ENCODE measurements at regions not wholly inside any gene's neighbourhood (a gene's known extent, or its start where the extent isn't known, plus 50 kb on each side); places are given as distances from the start of the nearest gene placed in this dataset.
A peak's percentile ranks its signal among the peaks of the same experiment; 100 is the strongest.

DNA sequence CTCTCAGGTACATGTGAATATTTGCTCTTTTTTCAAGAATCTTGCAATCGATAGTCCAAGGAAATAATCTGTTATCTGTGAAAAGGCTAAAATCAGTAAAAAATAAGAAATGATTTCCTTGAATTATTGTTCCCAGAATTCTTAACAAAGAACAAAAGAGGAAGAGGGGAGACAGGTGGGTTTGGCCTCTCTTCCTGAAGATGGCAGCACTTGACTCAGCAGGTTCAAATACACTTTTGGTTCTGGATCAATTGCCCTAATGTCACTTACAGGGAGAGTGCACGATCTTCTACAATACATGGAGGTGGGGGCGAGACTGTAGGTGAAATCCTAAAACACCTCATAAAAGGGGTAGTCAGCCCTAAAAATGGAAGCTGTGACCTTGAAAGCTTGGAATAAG lies 358.7 kb downstream of the IRS2 start:
- no peaks in the 10 kb centered on the region for H3K36me3 Mint-ChIP-seq
- Histone ChIP-seq H3K27me3 (ENCODE audit: insufficient read depth, low read length, poor library complexity, severe bottlenecking) (no peaks in the 10 kb centered on the region), H3K4me3 (ENCODE audit: low read length) (no peak overlapping the region), H3K9me3 (ENCODE audit: low read length) (no peaks in the 10 kb centered on the region), H3K27ac (ENCODE audit: low read depth, low read length) (no peak overlapping the region), H3K4me1 (ENCODE audit: insufficient read depth, low read length) (no peaks in the 10 kb centered on the region), H3K36me3 (ENCODE audit: insufficient read depth, low read length) (no peaks in the 10 kb centered on the region)
- H3K27me3 Mint-ChIP-seq, result peaks cover 0 to 5% of the 10 kb centered on the region in 2 donors
- DNase-seq, result no peak
- H3K27ac Mint-ChIP-seq, result no peak overlapping the region
- H3K9me3 Mint-ChIP-seq, result peaks cover 0 to 5% (median 2%) of the 10 kb centered on the region in 5 donors
- H3K4me3 Mint-ChIP-seq, result no peak overlapping the region
- ChIA-PET POLR2A (no interaction called here), CTCF (no interaction called here)
- H3K4me1 Mint-ChIP-seq, result no peaks in the 10 kb centered on the region

DNA sequence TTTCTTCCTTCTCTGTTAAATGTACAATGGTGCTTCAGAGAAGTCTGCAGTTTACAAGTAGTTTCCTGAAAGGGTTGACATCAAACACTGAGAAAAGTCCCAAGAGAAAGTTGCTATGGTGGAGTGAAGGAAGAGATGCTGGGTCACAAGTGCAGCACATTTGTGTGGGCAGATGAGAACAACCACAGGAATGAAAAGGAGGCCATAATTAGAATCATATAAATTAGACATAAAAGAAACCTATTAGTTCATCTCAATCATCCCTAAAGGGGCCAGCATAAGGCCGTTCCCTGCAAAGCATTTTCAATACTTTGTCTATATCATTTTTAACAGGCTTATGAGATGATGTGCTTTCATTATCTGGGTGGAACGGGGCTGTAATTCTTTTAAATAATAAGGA lies 359.2 kb downstream of the IRS2 start:
- H3K4me3 ChIP-seq (ENCODE audit: low read length), result no peak overlapping the region
- Mint-ChIP-seq H3K36me3 (no peaks in the 10 kb centered on the region), H3K4me3 (no peak overlapping the region), H3K4me1 (no peaks in the 10 kb centered on the region), H3K27me3 (peaks cover 0 to 5% of the 10 kb centered on the region in 2 donors), H3K9me3 (peaks cover 0 to 5% (median 2%) of the 10 kb centered on the region in 5 donors), H3K27ac (no peak overlapping the region)
- no peaks in the 10 kb centered on the region for H3K4me1 ChIP-seq (ENCODE audit: insufficient read depth, low read length)
- ChIA-PET POLR2A (no interaction called here), CTCF (no interaction called here)
- H3K36me3 ChIP-seq (ENCODE audit: insufficient read depth, low read length), result no peaks in the 10 kb centered on the region
- H3K27me3 ChIP-seq (ENCODE audit: insufficient read depth, low read length, poor library complexity, severe bottlenecking), result no peaks in the 10 kb centered on the region
- H3K9me3 ChIP-seq (ENCODE audit: low read length), result no peaks in the 10 kb centered on the region
- DNase-seq, result no peak
- H3K27ac ChIP-seq (ENCODE audit: low read depth, low read length), result no peak overlapping the region

DNA sequence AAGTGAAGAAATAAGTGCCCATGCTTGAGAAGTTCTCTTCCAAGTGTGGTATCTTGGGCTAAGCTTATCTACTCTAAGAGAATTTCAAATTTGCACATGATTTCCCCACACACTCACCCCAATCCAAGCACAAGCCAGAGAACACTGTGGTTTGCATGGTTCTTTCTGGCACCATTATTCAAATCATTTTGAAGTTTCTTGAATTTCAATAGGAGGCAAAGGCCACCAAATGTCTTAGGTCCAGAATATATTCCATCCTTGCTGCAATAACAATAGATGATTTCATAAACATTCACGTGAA lies 359.7 kb downstream of the IRS2 start:
- Histone ChIP-seq H3K9me3 (ENCODE audit: low read length) (no peaks in the 10 kb centered on the region), H3K27ac (ENCODE audit: low read depth, low read length) (no peak overlapping the region)
- H3K9me3 Mint-ChIP-seq, result peaks cover 0 to 4% (median 2%) of the 10 kb centered on the region in 5 donors

DNA sequence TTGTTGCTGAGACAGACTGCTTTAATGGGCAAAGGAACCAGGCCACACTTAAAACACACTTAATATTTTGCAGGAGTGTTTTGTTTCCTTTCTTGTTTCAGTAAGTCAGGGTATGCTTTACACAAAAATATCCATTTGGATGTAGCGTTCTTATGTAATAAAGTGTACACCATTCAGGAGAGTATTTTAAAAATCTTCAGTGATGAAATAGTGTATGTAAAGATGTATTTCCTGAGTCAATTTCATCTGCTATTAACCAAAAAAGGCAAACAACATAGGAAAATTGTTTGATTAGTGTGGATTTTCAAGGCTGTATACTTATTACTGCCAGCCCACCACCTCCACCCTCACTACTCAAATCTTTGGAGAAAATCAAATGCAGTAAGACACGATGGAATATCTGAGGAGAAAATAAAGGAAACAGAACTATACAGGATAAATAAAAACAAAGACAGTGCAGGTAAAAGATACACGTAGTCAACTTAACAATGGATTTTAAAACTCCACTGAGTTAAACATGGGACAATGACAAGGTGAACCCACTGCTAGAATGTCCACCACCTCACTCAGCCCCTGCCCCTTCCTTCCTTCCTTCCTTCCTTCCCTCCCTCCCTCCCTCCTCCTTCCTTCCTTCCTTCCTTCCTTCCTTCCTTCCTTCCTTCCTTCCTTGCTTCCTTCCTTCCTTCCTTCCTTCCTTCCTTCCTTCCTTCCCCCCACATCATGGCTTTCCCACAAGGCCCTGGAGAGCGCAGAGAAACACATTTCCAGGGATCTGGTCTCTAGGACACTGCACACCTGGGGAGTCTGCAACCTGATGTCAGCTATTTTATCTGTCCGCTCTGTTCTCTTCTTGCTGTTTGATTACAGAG lies 360.3 kb downstream of the IRS2 start:
- DNase-seq, result no peak
- H3K27me3 ChIP-seq (ENCODE audit: insufficient read depth, low read length, poor library complexity, severe bottlenecking), result no peaks in the 10 kb centered on the region
- Mint-ChIP-seq H3K9me3 (peaks cover 0 to 4% (median 2%) of the 10 kb centered on the region in 5 donors), H3K27me3 (peaks cover 0 to 5% of the 10 kb centered on the region in 2 donors), H3K36me3 (no peaks in the 10 kb centered on the region), H3K4me3 (no peak overlapping the region), H3K4me1 (no peaks in the 10 kb centered on the region), H3K27ac (no peak overlapping the region)
- no peak overlapping the region for H3K4me3 ChIP-seq (ENCODE audit: low read length)
- H3K36me3 ChIP-seq (ENCODE audit: insufficient read depth, low read length), result no peaks in the 10 kb centered on the region
- POLR2A ChIA-PET, result no interaction called here
- H3K27ac ChIP-seq (ENCODE audit: low read depth, low read length), result no peak overlapping the region
- CTCF ChIA-PET, result no interaction called here
- H3K9me3 ChIP-seq (ENCODE audit: low read length), result no peaks in the 10 kb centered on the region
- no peaks in the 10 kb centered on the region for H3K4me1 ChIP-seq (ENCODE audit: insufficient read depth, low read length)

More for the DNA sequence above, 359.7 kb downstream of the IRS2 start:
- peaks cover 0 to 5% of the 10 kb centered on the region in 2 donors for H3K27me3 Mint-ChIP-seq
- no peak overlapping the region for H3K4me3 Mint-ChIP-seq
- H3K27ac Mint-ChIP-seq, result peak overlapping the region in 1 of 8 donors; percentile 13
- Histone ChIP-seq H3K27me3 (ENCODE audit: insufficient read depth, low read length, poor library complexity, severe bottlenecking) (no peaks in the 10 kb centered on the region), H3K4me3 (ENCODE audit: low read length) (no peak overlapping the region), H3K4me1 (ENCODE audit: insufficient read depth, low read length) (no peaks in the 10 kb centered on the region), H3K36me3 (ENCODE audit: insufficient read depth, low read length) (no peaks in the 10 kb centered on the region)
- no peaks in the 10 kb centered on the region for H3K4me1 Mint-ChIP-seq
- H3K36me3 Mint-ChIP-seq, result no peaks in the 10 kb centered on the region
- ChIA-PET CTCF (no interaction called here), POLR2A (no interaction called here)
- DNase-seq, result no peak

DNA sequence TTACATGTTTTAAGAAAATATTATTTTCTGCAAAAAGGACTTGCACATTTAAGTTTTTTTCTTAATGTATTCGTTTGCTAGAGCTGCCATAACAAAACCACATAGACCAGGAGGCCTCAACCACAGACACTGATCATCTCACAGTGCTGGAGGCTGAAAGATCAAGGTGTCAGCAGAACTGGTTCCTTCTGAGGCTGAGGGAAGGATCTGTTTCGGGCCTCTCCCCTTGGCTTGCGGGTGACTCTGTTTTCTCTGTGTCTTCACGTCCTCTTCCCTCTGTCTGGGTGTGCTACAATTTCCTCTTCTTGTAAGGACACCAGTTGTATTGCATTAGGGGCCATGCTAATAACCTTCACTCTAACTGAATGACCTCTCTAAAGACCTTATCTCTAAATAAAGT lies 364.2 kb downstream of the IRS2 start:
- Histone ChIP-seq H3K4me1 (ENCODE audit: insufficient read depth, low read length) (no peaks in the 10 kb centered on the region), H3K4me3 (ENCODE audit: low read length) (no peak overlapping the region), H3K36me3 (ENCODE audit: insufficient read depth, low read length) (no peaks in the 10 kb centered on the region), H3K27ac (ENCODE audit: low read depth, low read length) (no peak overlapping the region), H3K9me3 (ENCODE audit: low read length) (no peaks in the 10 kb centered on the region), H3K27me3 (ENCODE audit: insufficient read depth, low read length, poor library complexity, severe bottlenecking) (no peaks in the 10 kb centered on the region)
- ChIA-PET CTCF (no interaction called here), POLR2A (no interaction called here)
- Mint-ChIP-seq H3K9me3 (peaks cover 0 to 4% (median 0%) of the 10 kb centered on the region in 5 donors), H3K4me3 (no peak overlapping the region), H3K36me3 (no peaks in the 10 kb centered on the region), H3K4me1 (no peaks in the 10 kb centered on the region), H3K27ac (no peak overlapping the region), H3K27me3 (peaks cover 0 to 3% of the 10 kb centered on the region in 2 donors)
- DNase-seq, result no peak

DNA sequence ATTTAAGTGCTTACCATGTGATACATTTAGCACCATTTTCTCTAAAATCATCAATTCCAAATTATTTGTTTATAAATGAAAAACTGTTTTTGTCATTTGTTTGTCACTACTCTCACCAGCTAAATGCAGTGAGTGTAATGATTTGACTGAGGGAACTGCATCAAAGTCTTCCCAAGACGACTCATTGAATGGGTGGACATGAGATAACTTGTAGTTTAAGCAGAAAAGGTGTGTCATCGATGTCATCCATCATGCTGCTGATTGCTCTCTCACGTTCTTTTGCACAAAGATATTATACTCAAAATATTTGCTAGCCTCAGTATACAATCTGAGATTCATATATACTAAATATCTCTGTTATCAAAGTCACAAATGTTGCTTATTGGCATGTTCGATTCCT lies 366.5 kb downstream of the IRS2 start:
- Histone ChIP-seq H3K4me3 (ENCODE audit: low read length) (no peak overlapping the region), H3K27ac (ENCODE audit: low read depth, low read length) (no peak overlapping the region), H3K4me1 (ENCODE audit: insufficient read depth, low read length) (no peaks in the 10 kb centered on the region), H3K27me3 (ENCODE audit: insufficient read depth, low read length, poor library complexity, severe bottlenecking) (no peaks in the 10 kb centered on the region), H3K36me3 (ENCODE audit: insufficient read depth, low read length) (no peaks in the 10 kb centered on the region), H3K9me3 (ENCODE audit: low read length) (no peaks in the 10 kb centered on the region)
- Mint-ChIP-seq H3K27me3 (no peaks in the 10 kb centered on the region), H3K4me3 (no peak overlapping the region), H3K9me3 (peaks cover 0 to 4% (median 0%) of the 10 kb centered on the region in 5 donors), H3K27ac (no peak overlapping the region), H3K4me1 (no peaks in the 10 kb centered on the region), H3K36me3 (no peaks in the 10 kb centered on the region)
- no peak for DNase-seq
- POLR2A ChIA-PET, result no interaction called here
- CTCF ChIA-PET, result no interaction called here

DNA sequence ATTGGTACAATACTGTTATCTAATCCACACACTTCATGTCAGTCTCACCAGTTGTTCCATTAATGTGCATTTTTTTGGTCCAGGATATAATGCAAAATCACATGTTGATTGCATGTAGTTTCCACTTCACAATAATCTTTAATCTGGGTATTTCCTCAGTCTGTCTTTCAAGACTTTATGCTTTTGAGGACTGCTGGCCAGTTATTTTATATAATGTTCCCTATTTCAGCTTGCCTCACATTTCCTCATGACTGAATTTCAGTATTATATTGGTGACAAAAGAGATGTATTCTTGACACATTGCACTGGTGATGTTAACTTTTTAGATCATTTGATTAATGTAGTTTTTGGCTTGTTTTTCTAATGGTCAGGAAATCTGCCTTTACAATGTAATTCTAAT lies 368.3 kb downstream of the IRS2 start:
- no peak overlapping the region for H3K4me3 ChIP-seq (ENCODE audit: low read length)
- no peaks in the 10 kb centered on the region for H3K36me3 ChIP-seq (ENCODE audit: insufficient read depth, low read length)
- Mint-ChIP-seq H3K4me3 (no peak overlapping the region), H3K4me1 (no peaks in the 10 kb centered on the region), H3K27me3 (peaks cover 0 to 1% of the 10 kb centered on the region in 2 donors), H3K9me3 (peaks cover 0 to 4% (median 0%) of the 10 kb centered on the region in 5 donors), H3K27ac (no peak overlapping the region), H3K36me3 (no peaks in the 10 kb centered on the region)
- no peaks in the 10 kb centered on the region for H3K4me1 ChIP-seq (ENCODE audit: insufficient read depth, low read length)
- no peaks in the 10 kb centered on the region for H3K9me3 ChIP-seq (ENCODE audit: low read length)
- POLR2A ChIA-PET, result no interaction called here
- DNase-seq, result no peak
- CTCF ChIA-PET, result no interaction called here
- no peaks in the 10 kb centered on the region for H3K27me3 ChIP-seq (ENCODE audit: insufficient read depth, low read length, poor library complexity, severe bottlenecking)
- H3K27ac ChIP-seq (ENCODE audit: low read depth, low read length), result no peak overlapping the region

DNA sequence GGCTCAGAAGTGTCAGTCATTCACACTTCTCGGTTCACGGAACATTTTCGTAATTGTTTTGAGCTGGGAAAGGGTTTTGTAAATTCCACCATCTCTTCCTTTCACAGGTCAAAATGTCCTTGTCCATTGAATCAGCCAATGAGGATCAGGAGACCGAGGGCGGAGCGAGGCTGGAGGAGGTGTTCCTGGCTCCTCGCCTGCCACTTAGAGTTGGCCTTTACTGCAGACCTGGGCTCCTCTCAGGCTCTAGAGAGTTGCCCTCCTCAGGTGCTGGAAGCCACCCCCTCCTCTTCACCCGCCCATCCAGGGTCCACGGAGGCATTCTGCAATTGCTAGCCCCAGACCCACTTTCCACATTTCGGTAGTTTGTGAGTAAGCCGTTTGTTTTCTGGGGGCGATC lies 370.4 kb downstream of the IRS2 start:
- Histone ChIP-seq H3K27me3 (ENCODE audit: insufficient read depth, low read length, poor library complexity, severe bottlenecking) (no peaks in the 10 kb centered on the region), H3K4me3 (ENCODE audit: low read length) (no peak overlapping the region), H3K9me3 (ENCODE audit: low read length) (no peaks in the 10 kb centered on the region), H3K4me1 (ENCODE audit: insufficient read depth, low read length) (no peaks in the 10 kb centered on the region), H3K27ac (ENCODE audit: low read depth, low read length) (no peak overlapping the region), H3K36me3 (ENCODE audit: insufficient read depth, low read length) (no peaks in the 10 kb centered on the region)
- ChIA-PET CTCF (no interaction called here), POLR2A (no interaction called here)
- peaks cover 0 to 4% (median 0%) of the 10 kb centered on the region in 5 donors for H3K9me3 Mint-ChIP-seq
- no peak overlapping the region for H3K4me3 Mint-ChIP-seq
- no peak for DNase-seq
- H3K4me1 Mint-ChIP-seq, result no peaks in the 10 kb centered on the region
- peaks cover 0 to 1% of the 10 kb centered on the region in 2 donors for H3K27me3 Mint-ChIP-seq
- no peaks in the 10 kb centered on the region for H3K36me3 Mint-ChIP-seq
- no peak overlapping the region for H3K27ac Mint-ChIP-seq

All from CD8-positive, alpha-beta memory T cell (primary cell).